KMS-11 (cell line): ENCODE measurements at regions not wholly inside any gene's neighbourhood (a gene's known extent, or its start where the extent isn't known, plus 50 kb on each side); places are given as distances from the start of the nearest gene placed in this dataset.

ENCODE experiments used
- H2AFZ ChIP-seq: fragments of 200-600 bp; sonication (generic); 2 replicates; pipeline ENCODE4 v1.6.1; 2016; ENCODE audit warnings: antibody characterized with exemption, mixed run types, low read depth
- H3K27ac ChIP-seq: fragments of 200-600 bp; sonication (generic); 2 replicates; pipeline ENCODE4 v1.6.1; 2016; ENCODE audit warnings: mild to moderate bottlenecking, mixed run types
- H3K27me3 ChIP-seq: fragments of 200-600 bp; sonication (generic); 2 replicates; pipeline ENCODE4 v1.6.1; 2017; ENCODE audit warnings: mild to moderate bottlenecking, low read depth, mixed run types, moderate library complexity; ENCODE audit not compliant: insufficient read depth
- H3K36me3 ChIP-seq: fragments of 200-600 bp; sonication (generic); 2 replicates; pipeline ENCODE4 v1.6.1; 2017; ENCODE audit warnings: mild to moderate bottlenecking, mixed run types; ENCODE audit not compliant: insufficient read depth
- H3K4me1 ChIP-seq: fragments of 200-600 bp; sonication (generic); 2 replicates; pipeline ENCODE4 v1.6.1; 2016; ENCODE audit warnings: mild to moderate bottlenecking, low read depth, mixed run types; ENCODE audit not compliant: poor library complexity, severe bottlenecking
- H3K4me2 ChIP-seq: fragments of 200-600 bp; sonication (generic); 2 replicates; pipeline ENCODE4 v1.7.0; 2016; ENCODE audit warnings: mild to moderate bottlenecking, mixed run types
- H3K4me3 ChIP-seq: fragments of 200-600 bp; sonication (generic); IDR thresholded peaks from 2 replicates; pipeline ENCODE4 v1.6.1; 2017; ENCODE audit warnings: low read depth, low read length, mixed read lengths; ENCODE audit not compliant: insufficient read depth
- H3K79me2 ChIP-seq: fragments of 200-600 bp; sonication (generic); 2 replicates; pipeline ENCODE4 v1.6.1; 2016; ENCODE audit warnings: low read depth, mixed run types; ENCODE audit not compliant: insufficient read depth
- H3K9ac ChIP-seq: fragments of 200-600 bp; sonication (generic); 2 replicates; pipeline ENCODE4 v1.6.1; 2016; ENCODE audit warnings: mild to moderate bottlenecking, mixed run types
- H4K20me1 ChIP-seq: fragments of 200-600 bp; sonication (generic); 2 replicates; pipeline ENCODE4 v1.6.1; 2016; ENCODE audit warnings: mild to moderate bottlenecking, mixed run types; ENCODE audit not compliant: insufficient read depth
- TF ChIP-seq, protein P1 (sequence below): fragments of 200-600 bp; sonication (generic); conservative IDR thresholded peaks from 2 replicates; pipeline ENCODE4 v1.6.1; 2017; ENCODE audit warnings: low read depth, mild to moderate bottlenecking, antibody characterized with exemption, low read length, moderate library complexity, mixed read lengths

DNA sequence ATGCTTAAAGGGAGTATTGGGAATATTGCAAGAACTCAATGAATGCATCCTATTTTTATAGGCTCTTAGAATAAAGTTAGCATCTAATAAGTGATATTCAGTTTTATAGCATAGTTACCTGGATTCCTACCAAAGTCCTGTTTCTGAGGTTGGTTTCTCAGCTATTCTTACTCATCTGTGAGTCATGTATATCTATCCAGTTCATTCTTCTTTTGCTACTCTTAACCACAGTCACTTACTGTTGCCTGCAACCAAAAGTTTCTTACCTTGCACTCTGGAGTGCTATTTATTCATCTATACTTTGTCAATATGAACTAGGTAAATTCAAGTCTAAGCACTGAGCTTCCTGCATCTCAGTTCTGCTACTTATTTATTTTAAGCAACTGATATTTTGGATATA, 322.5 kb downstream of the HS3ST1 start:
- H3K79me2 ChIP-seq, result no peaks in the 10 kb centered on the region
- H3K4me3 ChIP-seq, result no peak overlapping the region
- H3K4me2 ChIP-seq, result no peak overlapping the region
- H3K36me3 ChIP-seq, result no peaks in the 10 kb centered on the region
- no peaks in the 10 kb centered on the region for H4K20me1 ChIP-seq
- no peak overlapping the region for H2AFZ ChIP-seq
- H3K27me3 ChIP-seq, result no peaks in the 10 kb centered on the region
- TF ChIP-seq, protein P1, sequence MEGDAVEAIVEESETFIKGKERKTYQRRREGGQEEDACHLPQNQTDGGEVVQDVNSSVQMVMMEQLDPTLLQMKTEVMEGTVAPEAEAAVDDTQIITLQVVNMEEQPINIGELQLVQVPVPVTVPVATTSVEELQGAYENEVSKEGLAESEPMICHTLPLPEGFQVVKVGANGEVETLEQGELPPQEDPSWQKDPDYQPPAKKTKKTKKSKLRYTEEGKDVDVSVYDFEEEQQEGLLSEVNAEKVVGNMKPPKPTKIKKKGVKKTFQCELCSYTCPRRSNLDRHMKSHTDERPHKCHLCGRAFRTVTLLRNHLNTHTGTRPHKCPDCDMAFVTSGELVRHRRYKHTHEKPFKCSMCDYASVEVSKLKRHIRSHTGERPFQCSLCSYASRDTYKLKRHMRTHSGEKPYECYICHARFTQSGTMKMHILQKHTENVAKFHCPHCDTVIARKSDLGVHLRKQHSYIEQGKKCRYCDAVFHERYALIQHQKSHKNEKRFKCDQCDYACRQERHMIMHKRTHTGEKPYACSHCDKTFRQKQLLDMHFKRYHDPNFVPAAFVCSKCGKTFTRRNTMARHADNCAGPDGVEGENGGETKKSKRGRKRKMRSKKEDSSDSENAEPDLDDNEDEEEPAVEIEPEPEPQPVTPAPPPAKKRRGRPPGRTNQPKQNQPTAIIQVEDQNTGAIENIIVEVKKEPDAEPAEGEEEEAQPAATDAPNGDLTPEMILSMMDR, result no peak
- no peak overlapping the region for H3K9ac ChIP-seq
- no peaks in the 10 kb centered on the region for H3K4me1 ChIP-seq
- no peak overlapping the region for H3K27ac ChIP-seq

DNA sequence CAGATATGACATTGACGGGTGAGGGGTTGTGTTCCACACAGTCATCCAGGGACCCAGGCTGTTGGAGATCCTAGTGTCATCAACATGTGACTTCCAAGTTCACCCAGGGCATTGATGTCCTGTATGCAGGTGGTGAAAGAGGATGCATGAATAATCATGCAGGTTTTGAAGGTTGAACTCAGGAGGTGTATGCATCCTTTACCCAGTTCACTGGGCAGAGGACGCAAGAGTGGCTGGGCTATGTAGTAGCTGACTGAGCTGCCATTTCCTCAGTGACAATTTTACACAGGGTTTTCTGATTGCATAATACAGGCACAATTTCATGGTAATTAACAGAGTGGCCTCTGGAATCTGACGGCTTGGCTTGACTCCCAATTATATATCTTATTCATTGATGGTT, 323.0 kb downstream of the HS3ST1 start:
- H3K4me3 ChIP-seq, result no peak overlapping the region
- H2AFZ ChIP-seq, result no peak overlapping the region
- no peak overlapping the region for H3K4me2 ChIP-seq
- TF ChIP-seq, protein P1, result no peak
- H3K27me3 ChIP-seq, result no peaks in the 10 kb centered on the region
- no peaks in the 10 kb centered on the region for H3K4me1 ChIP-seq
- H3K27ac ChIP-seq, result no peak overlapping the region
- H4K20me1 ChIP-seq, result no peaks in the 10 kb centered on the region
- no peaks in the 10 kb centered on the region for H3K79me2 ChIP-seq
- no peaks in the 10 kb centered on the region for H3K36me3 ChIP-seq
- H3K9ac ChIP-seq, result no peak overlapping the region

DNA sequence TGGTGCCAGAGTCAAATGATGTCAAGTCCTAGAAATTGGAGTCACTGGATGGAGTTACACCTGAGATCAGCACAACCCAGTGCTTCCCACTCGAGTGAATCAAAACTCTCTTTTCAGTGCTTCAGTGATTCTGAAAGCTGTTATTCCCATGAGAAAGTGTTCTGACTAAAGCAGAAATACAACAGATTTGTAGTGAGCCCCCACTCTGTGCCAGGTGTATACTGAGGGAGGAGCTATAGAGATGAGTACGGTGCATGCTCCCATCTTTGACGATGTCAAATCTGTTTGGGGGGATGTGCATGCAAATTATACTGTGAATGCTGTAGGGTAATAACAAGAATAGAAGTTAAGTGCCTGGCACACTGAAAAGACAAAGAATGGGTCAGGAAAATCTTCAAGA, 330.2 kb downstream of the HS3ST1 start:
- Histone ChIP-seq H3K27me3 (no peaks in the 10 kb centered on the region), H4K20me1 (no peaks in the 10 kb centered on the region), H3K9ac (no peak overlapping the region), H3K4me1 (no peaks in the 10 kb centered on the region), H3K79me2 (no peaks in the 10 kb centered on the region), H3K27ac (no peak overlapping the region), H3K4me3 (no peak overlapping the region), H3K36me3 (no peaks in the 10 kb centered on the region), H2AFZ (no peak overlapping the region), H3K4me2 (no peak overlapping the region)
- TF ChIP-seq, protein P1, result no peak

DNA sequence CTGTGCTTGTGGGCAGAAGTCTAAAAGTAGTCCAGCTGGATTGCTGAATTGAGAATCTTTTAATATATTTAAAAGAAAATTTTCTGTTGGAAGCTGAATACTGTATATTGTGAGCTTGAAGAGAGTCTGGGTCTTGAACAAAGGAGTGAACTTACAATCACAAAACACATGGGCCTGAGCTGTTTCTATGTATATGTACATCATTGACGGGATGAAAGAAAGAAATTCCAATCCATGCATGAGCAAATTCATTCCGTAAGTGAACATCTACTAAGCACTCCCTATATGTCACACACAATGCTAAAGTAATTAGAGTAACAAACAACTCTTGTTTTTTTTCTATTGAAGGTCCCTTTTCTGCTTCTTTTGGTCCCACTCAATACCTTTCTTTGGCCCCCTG, 331.0 kb downstream of the HS3ST1 start:
- Histone ChIP-seq H3K79me2 (no peaks in the 10 kb centered on the region), H3K27ac (no peak overlapping the region), H3K36me3 (no peaks in the 10 kb centered on the region), H3K4me2 (no peak overlapping the region), H4K20me1 (no peaks in the 10 kb centered on the region), H3K4me3 (no peak overlapping the region), H2AFZ (no peak overlapping the region), H3K27me3 (no peaks in the 10 kb centered on the region), H3K4me1 (no peaks in the 10 kb centered on the region), H3K9ac (no peak overlapping the region)
- TF ChIP-seq, protein P1, result no peak

DNA sequence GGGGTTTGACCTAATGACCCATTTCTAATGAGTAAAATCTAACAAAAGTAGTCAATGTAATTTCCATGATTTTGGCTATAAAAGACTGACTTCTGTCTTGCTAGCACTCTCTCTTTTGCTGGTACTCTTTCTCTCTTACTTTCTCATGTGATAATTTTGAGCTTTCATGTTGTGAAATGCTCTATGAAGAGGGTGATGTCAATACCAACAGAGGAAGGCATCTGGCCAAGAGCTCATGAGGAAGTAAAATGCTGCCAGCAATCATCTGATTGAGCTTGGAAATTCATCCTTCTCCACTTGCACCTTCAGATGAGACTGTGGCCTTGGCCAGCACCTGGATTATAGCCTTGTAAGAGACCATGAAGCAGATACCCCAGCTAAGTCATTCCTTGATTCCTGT, 347.7 kb downstream of the HS3ST1 start:
- no peaks in the 10 kb centered on the region for H3K27me3 ChIP-seq
- H3K4me2 ChIP-seq, result no peak overlapping the region
- no peak overlapping the region for H3K27ac ChIP-seq
- no peak overlapping the region for H2AFZ ChIP-seq
- no peak overlapping the region for H3K9ac ChIP-seq
- H3K4me1 ChIP-seq, result no peaks in the 10 kb centered on the region
- no peak overlapping the region for H3K4me3 ChIP-seq
- H4K20me1 ChIP-seq, result no peaks in the 10 kb centered on the region
- H3K79me2 ChIP-seq, result no peaks in the 10 kb centered on the region
- TF ChIP-seq, protein P1, result no peak
- H3K36me3 ChIP-seq, result no peaks in the 10 kb centered on the region
